LNCaP clone FGC (cell line): ENCODE measurements at regions not wholly inside any gene's neighbourhood (a gene's known extent, or its start where the extent isn't known, plus 50 kb on each side); places are given as distances from the start of the nearest gene placed in this dataset.

ENCODE experiments used
- DNase-seq: peaks from one replicate; pipeline ENCODE4 v3.0.0-alpha.2; 2011; ENCODE audit warnings: low read depth
- H3K4me3 ChIP-seq: 2 replicates; pipeline ENCODE4 v1.5.1; 2011; ENCODE audit warnings: mild to moderate bottlenecking, low read depth, low read length, control low read depth
- TF ChIP-seq, protein P1 (sequence below): IDR thresholded peaks from 2 replicates; pipeline ENCODE4 v1.5.1; 2012; ENCODE audit warnings: mild to moderate bottlenecking; ENCODE audit not compliant: control insufficient read depth, insufficient read depth; ENCODE audit errors: extremely low read depth

- DNase-seq = no peak
- TF ChIP-seq, protein P1, sequence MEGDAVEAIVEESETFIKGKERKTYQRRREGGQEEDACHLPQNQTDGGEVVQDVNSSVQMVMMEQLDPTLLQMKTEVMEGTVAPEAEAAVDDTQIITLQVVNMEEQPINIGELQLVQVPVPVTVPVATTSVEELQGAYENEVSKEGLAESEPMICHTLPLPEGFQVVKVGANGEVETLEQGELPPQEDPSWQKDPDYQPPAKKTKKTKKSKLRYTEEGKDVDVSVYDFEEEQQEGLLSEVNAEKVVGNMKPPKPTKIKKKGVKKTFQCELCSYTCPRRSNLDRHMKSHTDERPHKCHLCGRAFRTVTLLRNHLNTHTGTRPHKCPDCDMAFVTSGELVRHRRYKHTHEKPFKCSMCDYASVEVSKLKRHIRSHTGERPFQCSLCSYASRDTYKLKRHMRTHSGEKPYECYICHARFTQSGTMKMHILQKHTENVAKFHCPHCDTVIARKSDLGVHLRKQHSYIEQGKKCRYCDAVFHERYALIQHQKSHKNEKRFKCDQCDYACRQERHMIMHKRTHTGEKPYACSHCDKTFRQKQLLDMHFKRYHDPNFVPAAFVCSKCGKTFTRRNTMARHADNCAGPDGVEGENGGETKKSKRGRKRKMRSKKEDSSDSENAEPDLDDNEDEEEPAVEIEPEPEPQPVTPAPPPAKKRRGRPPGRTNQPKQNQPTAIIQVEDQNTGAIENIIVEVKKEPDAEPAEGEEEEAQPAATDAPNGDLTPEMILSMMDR = no peak
- H3K4me3 ChIP-seq = no peak overlapping the region
Measured at GRCh38 chr5:124402144-124402581, 344.3 kb downstream of the ZNF608 start.

GRCh38 chr5:124401476-124402143 lies 344.8 kb downstream of the ZNF608 start:
- DNase-seq = no peak

GRCh38 chr5:124399426-124399961 lies 346.9 kb downstream of the ZNF608 start:
- DNase-seq = no peak
- TF ChIP-seq, protein P1 = no peak
- H3K4me3 ChIP-seq = no peak overlapping the region

More at GRCh38 chr5:124401476-124402143, 344.8 kb downstream of the ZNF608 start:
- no peak overlapping the region for H3K4me3 ChIP-seq
- TF ChIP-seq, protein P1 = no peak

DNA sequence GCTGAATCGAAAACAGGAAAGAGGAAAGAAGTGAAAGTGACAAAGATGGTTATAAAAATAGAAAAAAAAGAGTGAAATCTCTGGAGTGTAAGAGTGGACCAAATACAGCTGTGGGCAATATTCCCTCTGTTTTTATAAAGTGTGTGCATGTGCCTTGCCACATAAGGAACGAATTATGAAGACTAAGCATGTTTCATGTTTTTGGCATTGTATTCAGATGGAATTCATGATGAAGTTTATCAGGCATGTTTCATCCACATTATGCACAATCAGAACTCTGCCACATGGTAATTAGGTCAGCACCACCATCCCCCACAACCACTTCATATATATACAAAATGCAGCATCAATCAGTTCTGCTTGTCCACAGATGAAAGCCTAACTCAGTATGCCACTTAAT lies 348.0 kb downstream of the ZNF608 start:
- TF ChIP-seq, protein P1 = no peak
- no peak for DNase-seq
- no peak overlapping the region for H3K4me3 ChIP-seq

DNA sequence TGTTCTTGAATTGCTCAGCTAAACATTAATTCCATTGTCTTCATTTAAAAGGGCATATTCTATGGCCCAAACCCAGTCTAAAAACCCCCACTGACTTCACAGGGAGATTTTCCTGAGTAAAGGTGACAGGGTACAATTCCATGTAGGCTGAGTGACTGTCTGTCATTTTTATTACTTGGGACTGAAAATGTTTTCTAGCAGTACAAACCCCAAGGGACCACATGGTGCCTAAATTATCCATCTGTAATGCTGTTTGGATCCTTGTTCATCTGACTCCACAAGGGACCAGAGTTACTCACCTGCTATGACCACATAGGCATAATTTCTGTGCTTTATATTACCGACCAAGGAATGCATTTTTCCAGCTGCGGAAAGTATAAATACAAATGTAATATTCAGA lies 349.1 kb downstream of the ZNF608 start:
- DNase-seq = no peak
- TF ChIP-seq, protein P1 = no peak
- no peak overlapping the region for H3K4me3 ChIP-seq

DNA sequence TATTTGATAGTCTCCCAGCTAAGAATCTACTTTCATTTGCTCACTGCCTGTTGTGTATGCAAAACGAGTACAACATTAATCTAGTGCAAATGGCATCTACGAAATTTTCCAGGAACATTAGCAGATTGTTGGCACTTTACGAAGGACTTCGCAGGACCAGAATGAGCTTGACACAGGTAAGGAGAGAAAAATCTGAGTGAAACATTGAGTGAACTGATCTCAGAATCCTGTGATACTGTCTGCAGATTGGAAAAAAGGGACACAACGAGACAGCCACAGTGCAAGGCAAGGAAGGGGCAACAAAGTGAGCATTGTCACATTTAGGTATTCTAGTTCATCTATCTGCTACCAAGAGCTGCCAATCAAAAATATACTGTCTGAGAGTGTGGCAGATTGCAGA lies 350.5 kb downstream of the ZNF608 start:
- no peak overlapping the region for H3K4me3 ChIP-seq

GRCh38 chr5:124395287-124395686 lies 351.2 kb downstream of the ZNF608 start:
- TF ChIP-seq, protein P1 = no peak
- DNase-seq = no peak
- no peak overlapping the region for H3K4me3 ChIP-seq

More for the DNA sequence above, 350.5 kb downstream of the ZNF608 start:
- DNase-seq = no peak
- TF ChIP-seq, protein P1 = no peak
